ENCODE measurements at regions not wholly inside any gene's neighbourhood (a gene's known extent, or its start where the extent isn't known, plus 50 kb on each side); places are given as distances from the start of the nearest gene placed in this dataset.
"Not testable (repeated sequence)": the region's sequence is repeated elsewhere in the genome, so short reads cannot be mapped to it uniquely, and the experiment has no call there.

DNA sequence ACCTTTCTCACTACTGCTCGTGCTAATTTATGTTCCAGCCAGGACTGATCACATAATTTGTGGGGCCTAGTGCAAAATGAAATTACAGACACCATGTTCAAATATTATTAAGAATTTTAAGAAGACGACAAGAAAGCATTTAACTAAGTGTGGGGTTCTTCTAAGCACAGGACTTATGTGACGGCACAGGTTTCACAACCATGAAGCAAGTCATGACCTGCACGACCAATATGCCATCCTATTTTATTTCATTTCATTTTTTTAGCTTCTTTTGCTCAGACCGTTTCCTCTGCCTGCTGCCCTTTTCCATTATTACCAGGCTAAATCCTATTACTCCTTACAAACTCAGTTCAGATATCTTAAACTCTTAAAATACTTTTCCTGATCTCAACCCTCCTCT lies 462.5 kb downstream of the AASDHPPT start:
- H3K36me3 Mint-ChIP-seq (ENCODE audit: low read depth): no peaks in the 10 kb centered on the region
- H3K9me3 Mint-ChIP-seq: no peaks in the 10 kb centered on the region
- H3K27ac Mint-ChIP-seq: no peak overlapping the region
- no peaks in the 10 kb centered on the region for H3K27me3 Mint-ChIP-seq (ENCODE audit: low read depth, poor library complexity)
- no peak for DNase-seq
- TF ChIP-seq, protein P1, sequence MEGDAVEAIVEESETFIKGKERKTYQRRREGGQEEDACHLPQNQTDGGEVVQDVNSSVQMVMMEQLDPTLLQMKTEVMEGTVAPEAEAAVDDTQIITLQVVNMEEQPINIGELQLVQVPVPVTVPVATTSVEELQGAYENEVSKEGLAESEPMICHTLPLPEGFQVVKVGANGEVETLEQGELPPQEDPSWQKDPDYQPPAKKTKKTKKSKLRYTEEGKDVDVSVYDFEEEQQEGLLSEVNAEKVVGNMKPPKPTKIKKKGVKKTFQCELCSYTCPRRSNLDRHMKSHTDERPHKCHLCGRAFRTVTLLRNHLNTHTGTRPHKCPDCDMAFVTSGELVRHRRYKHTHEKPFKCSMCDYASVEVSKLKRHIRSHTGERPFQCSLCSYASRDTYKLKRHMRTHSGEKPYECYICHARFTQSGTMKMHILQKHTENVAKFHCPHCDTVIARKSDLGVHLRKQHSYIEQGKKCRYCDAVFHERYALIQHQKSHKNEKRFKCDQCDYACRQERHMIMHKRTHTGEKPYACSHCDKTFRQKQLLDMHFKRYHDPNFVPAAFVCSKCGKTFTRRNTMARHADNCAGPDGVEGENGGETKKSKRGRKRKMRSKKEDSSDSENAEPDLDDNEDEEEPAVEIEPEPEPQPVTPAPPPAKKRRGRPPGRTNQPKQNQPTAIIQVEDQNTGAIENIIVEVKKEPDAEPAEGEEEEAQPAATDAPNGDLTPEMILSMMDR (IDR thresholded peaks at IDR 0.05): no peak
- H3K4me1 Mint-ChIP-seq: no peaks in the 10 kb centered on the region
- H3K4me3 Mint-ChIP-seq: no peak overlapping the region

DNA sequence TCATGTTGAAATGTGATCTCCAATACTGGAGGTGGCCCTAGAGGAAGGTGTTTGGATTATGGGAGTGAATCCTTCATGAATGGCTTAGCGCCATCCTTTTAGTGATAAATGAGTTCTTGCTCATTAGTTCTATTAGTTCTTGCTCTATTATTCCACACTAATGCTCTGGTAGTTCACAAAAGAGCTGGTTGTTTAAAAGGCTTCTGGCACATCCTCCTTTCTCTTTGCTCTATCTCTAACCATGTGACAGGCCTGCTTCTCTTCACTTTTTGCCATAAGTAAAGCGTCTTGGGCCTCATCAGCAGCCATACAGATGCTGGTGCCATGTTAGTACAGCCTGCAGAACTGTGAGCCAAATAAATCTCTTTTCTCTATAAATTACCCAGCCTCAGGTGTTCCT lies 469.9 kb downstream of the GUCY1A2 start:
- H3K27me3 Mint-ChIP-seq (ENCODE audit: low read depth, poor library complexity): no peaks in the 10 kb centered on the region
- no peak overlapping the region for H3K4me3 Mint-ChIP-seq
- no peak overlapping the region for H3K27ac Mint-ChIP-seq
- no peaks in the 10 kb centered on the region for H3K4me1 Mint-ChIP-seq
- TF ChIP-seq, protein P1 (IDR thresholded peaks at IDR 0.05): no peak
- H3K9me3 Mint-ChIP-seq: no peaks in the 10 kb centered on the region
- no peaks in the 10 kb centered on the region for H3K36me3 Mint-ChIP-seq (ENCODE audit: low read depth)
- DNase-seq: no peak

DNA sequence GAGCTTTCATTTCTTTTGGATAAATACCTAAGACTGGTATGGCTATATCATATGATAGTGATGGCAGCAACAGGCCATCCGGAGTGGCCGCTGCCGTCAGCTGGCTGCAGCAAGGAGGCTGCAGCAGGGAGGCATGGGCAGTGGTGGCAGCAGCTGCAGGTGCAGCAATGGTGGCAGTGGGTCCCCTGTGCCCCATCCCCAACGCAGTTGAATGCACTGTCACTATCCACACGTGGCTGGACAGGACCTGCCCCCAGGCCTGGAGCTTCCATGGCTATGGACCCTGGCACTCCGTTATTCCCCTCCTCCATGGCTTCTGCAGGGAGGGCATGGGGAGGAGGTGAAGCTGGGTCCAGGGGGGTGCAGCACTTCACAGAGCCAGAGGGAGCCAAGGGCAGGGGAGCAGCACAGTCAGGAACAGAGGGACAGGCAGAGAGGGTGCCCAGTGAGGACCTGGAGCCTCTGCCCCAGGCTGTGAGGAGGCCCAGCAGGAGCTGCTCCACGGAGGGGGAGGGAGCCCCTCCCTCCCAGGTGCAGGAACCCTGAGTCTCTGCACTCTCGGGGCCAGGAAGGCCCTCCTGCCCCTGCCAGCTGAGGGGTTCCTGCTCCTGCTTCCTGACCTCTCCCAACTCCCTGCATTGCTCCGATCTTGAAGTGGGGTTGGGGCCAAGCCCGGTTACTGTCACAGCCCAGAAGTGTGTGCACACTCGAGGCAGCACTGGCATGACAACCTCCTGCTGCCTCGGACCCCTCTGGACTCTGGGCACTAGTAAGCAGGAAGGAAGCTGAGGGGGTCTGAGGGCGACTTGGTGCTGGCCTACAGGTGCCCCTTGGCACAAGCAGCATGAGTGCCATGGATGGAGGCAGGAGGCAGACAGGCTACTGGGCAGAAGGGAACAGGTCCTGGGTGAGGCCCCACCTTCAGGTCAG lies 466.3 kb downstream of the GUCY1A2 start:
- Mint-ChIP-seq H3K36me3 (ENCODE audit: low read depth) (no peaks in the 10 kb centered on the region), H3K4me3 (no peak overlapping the region), H3K27ac (no peak overlapping the region), H3K9me3 (peaks cover 12% of the 10 kb centered on the region), H3K27me3 (ENCODE audit: low read depth, poor library complexity) (no peaks in the 10 kb centered on the region), H3K4me1 (no peaks in the 10 kb centered on the region)
- TF ChIP-seq, protein P1 (IDR thresholded peaks at IDR 0.05): no peak
- DNase-seq: no peak

DNA sequence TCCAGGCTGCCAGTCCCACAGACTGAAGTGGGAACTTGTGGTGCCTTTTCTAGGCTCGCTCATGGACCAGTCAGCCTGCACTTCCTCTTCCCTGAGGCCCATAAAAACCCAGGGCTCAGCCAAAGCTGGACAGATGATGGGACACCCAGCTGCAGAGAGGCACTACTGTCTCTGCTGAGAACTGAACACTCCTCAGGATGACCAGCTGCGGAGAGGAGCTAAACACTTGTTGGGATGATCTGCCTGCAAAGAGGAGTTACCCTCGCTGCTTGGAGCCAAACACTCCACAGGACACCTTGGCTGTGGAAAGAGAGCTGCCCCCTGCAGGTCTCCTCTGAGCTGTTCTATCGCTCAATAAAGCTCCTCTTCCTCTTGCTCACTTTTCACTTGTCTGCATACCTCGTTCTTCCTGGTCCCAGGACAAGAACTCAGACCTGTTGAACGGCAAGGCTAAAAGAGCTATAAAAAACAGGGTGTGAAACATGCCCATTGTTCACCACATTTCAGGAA lies 465.5 kb downstream of the GUCY1A2 start:
- Mint-ChIP-seq H3K27ac (no peak overlapping the region), H3K36me3 (ENCODE audit: low read depth) (no peaks in the 10 kb centered on the region), H3K27me3 (ENCODE audit: low read depth, poor library complexity) (no peaks in the 10 kb centered on the region)

DNA sequence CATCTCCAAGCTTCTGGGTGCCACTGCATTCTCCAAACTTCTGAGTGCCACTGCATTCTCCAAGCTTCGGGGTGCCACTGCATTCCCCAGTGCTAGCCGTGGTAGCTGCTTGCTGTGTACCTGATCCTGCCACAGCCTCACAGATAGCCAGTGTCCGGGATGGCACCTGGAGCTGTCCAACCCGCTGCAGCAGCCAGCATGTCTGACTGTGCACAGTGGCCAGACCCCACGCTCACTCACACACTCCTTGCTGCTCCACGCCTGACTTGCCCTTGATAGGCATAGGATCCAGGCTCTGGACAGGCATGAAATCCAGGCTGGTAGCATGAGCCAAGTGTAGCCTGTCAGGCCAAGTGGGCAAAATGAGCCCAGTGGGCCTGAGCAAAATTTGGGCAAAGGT lies 465.0 kb downstream of the GUCY1A2 start:
- peaks cover 12% of the 10 kb centered on the region for H3K9me3 Mint-ChIP-seq
- H3K27me3 Mint-ChIP-seq (ENCODE audit: low read depth, poor library complexity): no peaks in the 10 kb centered on the region
- TF ChIP-seq, protein P1 (IDR thresholded peaks at IDR 0.05): no peak
- no peak overlapping the region for H3K4me3 Mint-ChIP-seq
- no peak overlapping the region for H3K27ac Mint-ChIP-seq
- DNase-seq: no peak
- no peaks in the 10 kb centered on the region for H3K4me1 Mint-ChIP-seq
- no peaks in the 10 kb centered on the region for H3K36me3 Mint-ChIP-seq (ENCODE audit: low read depth)

More for the DNA sequence above, 465.5 kb downstream of the GUCY1A2 start:
- Mint-ChIP-seq H3K4me1 (no peaks in the 10 kb centered on the region), H3K9me3 (peaks cover 12% of the 10 kb centered on the region), H3K4me3 (no peak overlapping the region)
- TF ChIP-seq, protein P1 (IDR thresholded peaks at IDR 0.05): no peak
- no peak for DNase-seq

DNA sequence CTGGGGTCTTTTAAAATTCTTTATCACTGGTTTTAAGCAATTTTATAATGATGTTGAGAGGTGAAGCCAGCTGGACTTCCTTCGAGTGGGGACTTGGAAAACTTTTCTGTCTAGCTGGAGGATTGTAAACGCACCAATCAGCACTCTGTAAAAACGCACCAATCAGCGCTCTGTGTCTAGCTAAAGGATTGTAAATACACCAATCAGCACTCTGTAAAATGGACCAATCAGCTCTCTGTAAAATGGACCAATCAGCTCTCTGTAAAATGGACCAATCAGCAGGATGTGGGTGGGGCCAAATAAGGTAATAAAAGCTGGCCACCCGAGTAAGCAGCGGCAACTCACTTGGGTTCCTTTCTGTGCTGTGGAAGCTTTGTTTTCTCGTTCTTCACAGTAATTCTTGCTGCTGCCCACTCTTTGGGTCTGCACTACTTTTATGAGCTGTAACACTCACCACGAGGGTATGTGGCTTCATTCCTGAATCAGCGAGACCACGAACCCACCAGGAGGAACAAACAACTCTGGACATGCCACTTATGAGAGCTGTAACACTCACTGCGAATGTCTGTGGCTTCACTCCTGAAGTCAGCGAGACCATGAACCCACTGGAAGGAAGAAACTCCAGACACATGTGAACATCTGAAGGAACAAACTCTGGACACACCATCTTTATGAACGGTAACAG lies 462.6 kb downstream of the GUCY1A2 start:
- DNase-seq; H3K27ac Mint-ChIP-seq; H3K27me3 Mint-ChIP-seq (ENCODE audit: low read depth, poor library complexity); H3K4me3 Mint-ChIP-seq; H3K4me1 Mint-ChIP-seq; H3K36me3 Mint-ChIP-seq (ENCODE audit: low read depth): not testable (repeated sequence)
- H3K9me3 Mint-ChIP-seq: peaks cover 12% of the 10 kb centered on the region

Data from nephron progenitor cell (in vitro differentiated cells).